H1 (cell line): ENCODE measurements at regions not wholly inside any gene's neighbourhood (a gene's known extent, or its start where the extent isn't known, plus 50 kb on each side); places are given as distances from the start of the nearest gene placed in this dataset.

Experiments
- CTCF ChIA-PET: fragments of 300-600 bp; sonication (Branson Sonifier 250); formaldehyde crosslinking; loops from one replicate; lab custom pipeline; 2021; ENCODE audit not compliant: partially characterized antibody; lab: Charles Lee
- POLR2A ChIA-PET: fragments of 300-600 bp; sonication (Branson Sonifier 250); formaldehyde crosslinking; loops from one replicate; lab custom pipeline; 2021; ENCODE audit warnings: inconsistent platforms; ENCODE audit not compliant: partially characterized antibody; lab: Charles Lee
- DNase-seq, 2 experiments: peaks; one replicate each; pipeline versions ENCODE4 v3.0.0 to v3.0.0-alpha.2; 2010 to 2022; ENCODE audit warnings: low spot score in 2 of 2, low read depth in 1 of 2, mixed read lengths in 1 of 2
- FAIRE-seq: peaks from 2 replicates; lab custom pipeline; 2011; peaks lifted over from hg19 to GRCh38; lab: Jason Lieb, UNC
- H2AFZ ChIP-seq: 2 replicates; pipeline ENCODE4 v1.8.1; 2012; ENCODE audit warnings: low read length, inconsistent platforms
- H2AK5ac ChIP-seq: 2 replicates; pipeline ENCODE4 v1.6.1; 2013; ENCODE audit warnings: low read depth, low read length
- H2BK120ac ChIP-seq: replicated peaks from 2 replicates; pipeline ENCODE3; 2013; ENCODE audit warnings: low read depth, low read length, inconsistent platforms
- H2BK12ac ChIP-seq: 2 replicates; pipeline ENCODE4 v1.6.1; 2013; ENCODE audit warnings: low read depth, low read length
- H2BK15ac ChIP-seq: 2 replicates; pipeline ENCODE4 v1.6.1; 2013; ENCODE audit warnings: low read length
- H2BK20ac ChIP-seq: 2 replicates; pipeline ENCODE4 v1.6.1; 2013; ENCODE audit warnings: low read length
- H2BK5ac ChIP-seq: 2 replicates; pipeline ENCODE4 v1.6.1; 2013; ENCODE audit warnings: low read depth, low read length
- H3K14ac ChIP-seq: 2 replicates; pipeline ENCODE4 v1.6.1; 2013; ENCODE audit warnings: inconsistent platforms; ENCODE audit not compliant: insufficient read length
- H3K18ac ChIP-seq: 2 replicates; pipeline ENCODE4 v1.6.1; 2013; ENCODE audit warnings: low read length; ENCODE audit errors: extremely low read depth
- H3K23ac ChIP-seq: 2 replicates; pipeline ENCODE4 v1.6.1; 2013; ENCODE audit warnings: inconsistent platforms; ENCODE audit not compliant: insufficient read length
- H3K23me2 ChIP-seq: 2 replicates; pipeline ENCODE4 v1.6.1; 2013; ENCODE audit warnings: low read depth, low read length
- H3K27ac ChIP-seq: 2 replicates; pipeline ENCODE4 v1.6.1; 2011; ENCODE audit warnings: low read depth, low read length, inconsistent platforms
- H3K27me3 ChIP-seq, 4 experiments: replicated peaks in 1 of 4; 1 replicate in 1 of 4; 2 replicates in 3 of 4; pipeline versions ENCODE4 v1.6.1 to v1.8.1; 2011 to 2013; ENCODE audit warnings: low read length in 3 of 4, mild to moderate bottlenecking in 3 of 4, inconsistent platforms in 2 of 4, mixed read lengths in 2 of 4, moderate library complexity in 1 of 4; ENCODE audit not compliant: control insufficient read depth in 3 of 4, insufficient read depth in 3 of 4; ENCODE audit errors: extremely low read depth in 1 of 4
- H3K36me3 ChIP-seq, 4 experiments: 2 replicates each; pipeline versions ENCODE4 v1.6.1 to v1.8.1; 2011 to 2013; ENCODE audit warnings: mild to moderate bottlenecking in 4 of 4, low read length in 3 of 4, moderate library complexity in 2 of 4, control low read depth in 1 of 4, inconsistent platforms in 1 of 4; ENCODE audit not compliant: insufficient read depth in 4 of 4, control insufficient read depth in 2 of 4
- H3K4ac ChIP-seq: replicated peaks from 2 replicates; pipeline ENCODE3; 2013; ENCODE audit warnings: low read length, low read depth, mixed read lengths, inconsistent platforms; ENCODE audit not compliant: insufficient read length
- H3K4me1 ChIP-seq, 4 experiments: replicated peaks in 1 of 4; 1 replicate in 1 of 4; 2 replicates in 3 of 4; pipeline versions ENCODE4 v1.6.1 to v1.8.1; 2011 to 2013; ENCODE audit warnings: low read length in 3 of 4, inconsistent platforms in 2 of 4, mixed read lengths in 1 of 4; ENCODE audit not compliant: insufficient read depth in 4 of 4, control insufficient read depth in 3 of 4
- H3K4me2 ChIP-seq, 2 experiments: 2 replicates each; pipeline versions ENCODE4 v1.6.1 to v1.8.1; 2011 to 2013; ENCODE audit warnings: low read depth in 2 of 2, low read length in 2 of 2, control low read depth in 1 of 2, inconsistent platforms in 1 of 2, mild to moderate bottlenecking in 1 of 2; ENCODE audit not compliant: insufficient read depth in 1 of 2
- H3K4me3 ChIP-seq, 4 experiments: fragments of 200-600, 300-600 bp in 1 of 4; sonication (generic), shearing (Covaris generic), sonication (Bioruptor Twin) in 1 of 4; 2 replicates each; pipeline versions ENCODE4 v1.5.1 to v1.8.1; 2011 to 2016; ENCODE audit warnings: low read length in 4 of 4, low read depth in 3 of 4, control low read depth in 2 of 4, inconsistent platforms in 2 of 4, mild to moderate bottlenecking in 2 of 4, mixed read lengths in 1 of 4, moderate library complexity in 1 of 4; ENCODE audit not compliant: insufficient read depth in 2 of 4; ENCODE audit errors: extremely low read depth in 1 of 4
- H3K56ac ChIP-seq: replicated peaks from 2 replicates; pipeline ENCODE3; 2013; ENCODE audit warnings: low read depth, mild to moderate bottlenecking, mixed read lengths, low read length, inconsistent platforms; ENCODE audit not compliant: insufficient read length
- H3K79me1 ChIP-seq: 2 replicates; pipeline ENCODE4 v1.6.1; 2013; ENCODE audit warnings: low read depth, low read length, control low read depth
- H3K79me2 ChIP-seq, 2 experiments: 2 replicates each; pipeline versions ENCODE4 v1.6.1 to v1.8.1; 2012 to 2013; ENCODE audit warnings: low read length in 2 of 2, mild to moderate bottlenecking in 2 of 2, inconsistent platforms in 1 of 2; ENCODE audit not compliant: insufficient read depth in 2 of 2, control insufficient read depth in 1 of 2
- H3K9ac ChIP-seq, 4 experiments: replicated peaks in 1 of 4; 1 replicate in 1 of 4; 2 replicates in 3 of 4; pipeline versions ENCODE4 v1.6.1 to v1.8.1; 2011 to 2013; ENCODE audit warnings: low read depth in 3 of 4, low read length in 3 of 4, control low read depth in 2 of 4, mild to moderate bottlenecking in 2 of 4, moderate library complexity in 2 of 4, inconsistent platforms in 1 of 4; ENCODE audit errors: extremely low read depth in 1 of 4
- H3K9me3 ChIP-seq, 2 experiments: 2 replicates each; pipeline versions ENCODE4 v1.6.1 to v1.8.1; 2012 to 2013; ENCODE audit warnings: mild to moderate bottlenecking in 2 of 2, moderate library complexity in 2 of 2, control low read depth in 1 of 2, inconsistent platforms in 1 of 2, low read depth in 1 of 2, low read length in 1 of 2, mixed read lengths in 1 of 2; ENCODE audit not compliant: insufficient read depth in 2 of 2
- H4K20me1 ChIP-seq, 2 experiments: replicated peaks in 1 of 2; 2 replicates each; pipeline versions ENCODE3 to v1.8.1; 2011 to 2013; ENCODE audit warnings: inconsistent platforms in 2 of 2, low read length in 2 of 2, mild to moderate bottlenecking in 1 of 2; ENCODE audit not compliant: insufficient read depth in 2 of 2, control insufficient read depth in 1 of 2
- H4K5ac ChIP-seq: 2 replicates; pipeline ENCODE4 v1.6.1; 2013; ENCODE audit warnings: low read length, low read depth, mixed read lengths, inconsistent platforms; ENCODE audit not compliant: insufficient read length
- H4K8ac ChIP-seq: 2 replicates; pipeline ENCODE4 v1.8.0; 2013; ENCODE audit warnings: mild to moderate bottlenecking, moderate library complexity, low read length, inconsistent platforms; ENCODE audit not compliant: insufficient read depth; ENCODE audit errors: extremely low read depth
- H4K91ac ChIP-seq: replicated peaks from 2 replicates; pipeline ENCODE3; 2013; ENCODE audit warnings: low read length, mixed read lengths, inconsistent platforms; ENCODE audit not compliant: insufficient read length
- MAX ChIP-seq: IDR thresholded peaks from 2 replicates; pipeline ENCODE4 v1.6.1; 2012; ENCODE audit warnings: inconsistent platforms
- SIX5 ChIP-seq: IDR thresholded peaks from 2 replicates; pipeline ENCODE4 v1.6.1; 2011; ENCODE audit warnings: mild to moderate bottlenecking, low read depth, low read length
- TCF12 ChIP-seq: IDR thresholded peaks from 2 replicates; pipeline ENCODE4 v1.6.1; 2011; ENCODE audit warnings: low read depth, mild to moderate bottlenecking, low read length
- WGBS, 2 experiments: shearing (Covaris generic) in 1 of 2; methylation state at CpG; one replicate each; pipeline versions ENCODE4 v1.1.6 to v1.1.7; 2013 to 2015; ENCODE audit warnings: low lambda C conversion rate in 2 of 2, mixed read lengths in 2 of 2, inconsistent platforms in 1 of 2, low coverage in 1 of 2, missing lambda C conversion rate in 1 of 2; ENCODE audit not compliant: insufficient replicate concordance in 2 of 2, insufficient coverage in 1 of 2, insufficient read length in 1 of 2; ENCODE audit errors: extremely low coverage in 1 of 2, missing lambda C conversion rate in 1 of 2; 5-methylcytosine and 5-hydroxymethylcytosine counted together
- TF ChIP-seq, protein P1 (sequence below): IDR thresholded peaks from 2 replicates; pipeline ENCODE4 v1.6.1; 2012; ENCODE audit warnings: inconsistent platforms

- Histone ChIP-seq H4K91ac (no peak overlapping the region), H2BK120ac (no peak overlapping the region), H3K27ac (no peak overlapping the region), H2AFZ (no peak overlapping the region), H2AK5ac (no peak overlapping the region), H2BK20ac (no peak overlapping the region), H3K56ac (no peak overlapping the region), H3K23ac (no peak overlapping the region), H3K79me1 (no peaks in the 10 kb centered on the region), H3K79me2 (no peaks in the 10 kb centered on the region), H2BK12ac (no peak overlapping the region), H4K8ac (no peak overlapping the region), H3K4me1 (no peaks in the 10 kb centered on the region), H4K20me1 (peaks cover 0 to 2% of the 10 kb centered on the region in 2 experiments), H3K4ac (no peak overlapping the region), H3K27me3 (no peaks in the 10 kb centered on the region), H3K9me3 (no peaks in the 10 kb centered on the region), H3K23me2 (peaks cover 2% of the 10 kb centered on the region; the same call in 1 of the 2 replicates), H3K4me2 (no peak overlapping the region), H4K5ac (no peak overlapping the region), H3K36me3 (no peaks in the 10 kb centered on the region), H2BK15ac (no peak overlapping the region), H3K9ac (no peak overlapping the region), H3K14ac (no peak overlapping the region), H3K18ac (no peak overlapping the region), H2BK5ac (no peak overlapping the region), H3K4me3 (no peak overlapping the region)
- no peak for DNase-seq
- WGBS, 2 experiments = 91% methylated on average over 3 of the region's 3 CpGs; no CpG with 5 or more reads in 1 of the 2 experiments
- ChIA-PET POLR2A (no interaction called here), CTCF (no interaction called here)
- TF ChIP-seq TCF12 (no peak), MAX (no peak), SIX5 (no peak)
- TF ChIP-seq, protein P1, sequence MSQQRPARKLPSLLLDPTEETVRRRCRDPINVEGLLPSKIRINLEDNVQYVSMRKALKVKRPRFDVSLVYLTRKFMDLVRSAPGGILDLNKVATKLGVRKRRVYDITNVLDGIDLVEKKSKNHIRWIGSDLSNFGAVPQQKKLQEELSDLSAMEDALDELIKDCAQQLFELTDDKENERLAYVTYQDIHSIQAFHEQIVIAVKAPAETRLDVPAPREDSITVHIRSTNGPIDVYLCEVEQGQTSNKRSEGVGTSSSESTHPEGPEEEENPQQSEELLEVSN = no peak
- FAIRE-seq = no peak
Observed at GRCh38 chr3:46138581-46138980, 69.5 kb downstream of the CCR1 start.
